GM18858 (cell line): ENCODE measurements at regions not wholly inside any gene's neighbourhood (a gene's known extent, or its start where the extent isn't known, plus 50 kb on each side); places are given as distances from the start of the nearest gene placed in this dataset.

Source experiments
- ATAC-seq: cut with Tn5 transposase; IDR thresholded peaks from one replicate; pipeline ENCODE4 v1.9.1; 2021; ENCODE audit not compliant: unreplicated experiment

DNA sequence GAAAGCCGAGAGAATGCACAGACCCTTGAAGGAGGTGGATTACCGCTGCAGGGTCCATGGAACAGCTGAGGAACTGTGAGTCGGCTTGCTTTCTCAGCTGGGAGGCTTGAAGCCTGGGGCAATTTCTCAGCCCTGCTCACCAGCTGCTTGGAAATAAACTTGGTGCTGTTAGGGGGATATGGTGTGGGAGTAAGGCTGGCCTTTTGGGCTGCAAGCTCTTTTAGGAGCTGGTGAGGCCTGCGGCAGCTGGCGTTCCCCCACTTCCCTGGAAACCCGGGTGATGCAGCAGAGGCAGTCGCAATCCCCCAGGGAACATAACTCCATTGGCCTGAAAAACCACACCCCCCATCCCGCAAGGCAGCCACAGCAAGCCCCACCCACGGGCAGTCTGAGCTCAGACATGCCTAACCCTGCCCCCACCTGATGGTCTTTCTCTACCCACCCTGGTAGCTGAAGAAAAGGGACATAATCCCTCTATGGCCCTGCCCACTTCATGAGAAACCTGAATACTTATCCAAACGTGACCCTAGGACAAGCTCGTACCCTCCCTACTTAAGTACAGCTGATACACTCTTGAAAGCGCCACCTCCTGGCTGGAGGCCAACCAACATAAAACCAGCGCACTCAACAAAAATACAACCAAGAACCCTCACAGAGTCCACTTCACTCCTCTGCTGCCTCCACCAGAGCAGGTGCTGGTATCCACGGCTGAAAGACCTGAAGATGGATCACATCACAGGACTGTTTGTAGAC is 1995.8 kb downstream of the NCAM2 start:
- no peak for ATAC-seq

DNA sequence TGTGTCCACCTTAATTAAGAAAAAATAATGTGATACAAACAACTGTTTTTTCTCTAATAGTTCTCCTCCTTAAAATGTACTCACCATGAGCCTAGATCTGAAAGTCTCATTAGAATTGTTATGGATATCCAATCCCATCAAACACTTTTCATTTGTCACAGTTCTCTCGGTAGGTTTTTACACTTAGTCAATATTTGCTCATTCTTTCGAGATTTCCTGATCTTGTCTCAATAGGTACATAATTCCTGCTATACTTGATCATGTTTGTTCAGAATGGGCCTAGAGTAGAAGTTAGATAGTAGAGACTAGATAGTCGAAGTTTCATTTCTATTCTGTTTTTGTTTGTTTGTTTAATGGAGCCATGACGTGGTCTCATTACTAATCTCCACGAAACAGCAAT is 2005.7 kb downstream of the NCAM2 start:
- ATAC-seq = no peak

DNA sequence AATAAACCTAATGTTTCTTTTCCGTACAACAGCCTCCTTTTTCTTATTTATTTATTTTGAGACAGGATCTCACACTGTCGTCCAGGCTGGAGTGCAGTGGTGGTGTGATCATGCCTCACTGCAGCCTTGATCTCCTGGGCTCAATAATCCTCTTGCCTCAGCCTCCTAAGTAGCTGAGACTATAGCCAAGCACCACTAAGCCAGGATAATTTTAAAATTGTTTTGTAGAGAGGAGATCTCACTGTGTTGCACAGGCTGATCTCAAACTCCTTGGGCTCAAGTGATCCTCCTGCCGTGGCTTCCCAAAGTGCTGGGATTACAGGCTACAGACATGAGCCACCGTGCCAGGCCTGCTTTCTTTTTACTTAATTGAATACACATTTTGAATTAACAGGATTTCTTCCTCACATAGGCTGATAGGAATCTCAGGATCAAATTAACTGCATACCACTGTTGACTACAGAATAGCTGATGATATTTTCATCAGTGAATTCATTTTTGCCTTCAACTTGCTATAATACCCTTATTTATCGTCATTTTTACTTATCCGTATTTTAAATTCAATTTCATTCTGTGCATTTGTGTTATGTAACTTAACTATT is 2010.5 kb downstream of the NCAM2 start:
- ATAC-seq = no peak

DNA sequence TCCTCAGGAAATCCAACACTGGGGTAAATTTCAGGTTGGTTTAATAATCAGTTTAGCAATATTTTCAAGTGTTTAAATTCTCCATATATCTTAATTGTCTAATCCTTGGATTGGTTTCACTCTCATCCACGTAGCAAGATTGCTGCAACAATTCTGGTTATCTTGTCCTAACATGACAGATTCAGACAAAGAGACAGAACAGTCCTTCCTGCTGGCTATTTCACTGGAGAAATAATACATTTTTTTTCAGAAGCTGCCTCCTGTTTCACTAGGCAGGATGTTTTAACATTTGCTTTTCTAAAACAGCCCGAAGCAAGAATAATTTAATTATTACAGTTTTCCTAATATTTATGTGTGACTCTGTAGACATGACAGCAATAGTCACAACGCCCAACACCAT is 2011.2 kb downstream of the NCAM2 start:
- no peak for ATAC-seq

DNA sequence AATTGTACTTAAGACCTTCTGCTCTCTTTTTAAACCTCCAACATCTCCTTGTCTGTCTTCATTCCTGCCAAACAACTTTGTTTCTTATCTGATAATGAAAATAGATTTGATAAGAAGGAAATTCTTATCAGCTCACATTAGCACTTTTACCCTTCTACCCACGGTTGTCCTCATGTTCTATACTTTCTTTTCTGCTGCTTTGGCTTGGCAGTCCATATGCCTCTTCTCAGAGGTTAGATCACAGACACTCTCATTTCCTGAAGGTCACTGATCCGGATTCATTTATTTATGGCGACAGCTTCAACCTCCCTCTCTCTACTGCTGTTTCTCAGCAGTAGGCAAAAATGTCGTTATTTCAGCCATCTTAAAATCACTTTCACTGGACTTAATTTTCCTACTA is 2015.8 kb downstream of the NCAM2 start:
- ATAC-seq = no peak

DNA sequence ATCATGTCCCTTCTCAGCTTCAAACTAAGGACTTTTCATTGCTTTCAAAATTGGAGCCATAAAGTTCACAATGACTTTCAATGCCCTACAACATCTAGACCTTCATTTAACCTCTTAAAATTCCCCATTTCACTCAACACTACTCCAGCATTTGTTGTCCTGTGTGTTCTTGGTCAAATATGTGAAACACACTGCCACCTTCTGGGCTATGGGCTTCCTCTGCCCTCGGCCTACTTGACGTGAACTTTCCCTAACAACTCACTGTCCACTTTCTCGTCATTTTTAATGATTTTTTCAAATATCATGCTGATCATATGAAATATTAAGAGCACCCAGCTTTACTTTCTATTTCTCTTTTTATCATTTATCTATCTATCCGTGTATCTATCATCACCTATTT is 2018.4 kb downstream of the NCAM2 start:
- no peak for ATAC-seq

DNA sequence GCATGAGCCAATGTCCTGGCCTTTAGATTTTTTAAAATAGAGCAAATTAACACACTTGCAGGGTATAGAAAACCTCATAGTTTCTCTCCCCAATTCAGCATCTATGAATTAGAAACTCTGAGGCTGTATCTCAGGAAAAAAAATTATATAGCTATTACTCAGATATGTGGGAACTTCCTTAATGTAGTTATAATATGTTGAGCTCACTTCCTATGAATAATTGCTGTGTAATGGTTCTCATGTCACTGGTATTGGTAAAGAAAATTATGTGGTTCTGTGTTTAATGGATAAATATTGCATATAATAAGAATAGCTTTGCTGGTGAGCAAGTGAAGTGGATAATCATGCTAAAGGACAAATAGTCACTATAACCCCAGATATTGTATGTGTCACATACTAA is 2019.8 kb downstream of the NCAM2 start:
- ATAC-seq = no peak

DNA sequence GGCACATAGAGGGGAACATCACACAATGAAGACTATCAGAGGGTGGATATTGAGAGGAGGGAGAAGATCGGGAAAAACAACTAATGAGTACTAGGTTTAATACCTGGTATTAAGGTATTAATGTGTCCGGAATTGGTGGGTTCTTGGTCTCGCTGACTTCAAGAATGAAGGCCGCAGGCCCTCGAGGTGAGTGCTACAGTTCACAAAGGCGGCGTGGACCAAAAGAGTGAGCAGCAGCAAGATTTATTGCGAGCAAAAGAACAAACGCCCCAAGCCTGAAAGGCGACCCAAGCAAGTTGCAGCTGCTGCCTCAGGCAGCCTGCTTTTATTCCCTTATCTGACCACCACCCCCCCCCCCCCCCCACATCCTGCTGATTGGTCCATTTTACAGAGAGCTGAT is 2022.8 kb downstream of the NCAM2 start:
- ATAC-seq = no peak

DNA sequence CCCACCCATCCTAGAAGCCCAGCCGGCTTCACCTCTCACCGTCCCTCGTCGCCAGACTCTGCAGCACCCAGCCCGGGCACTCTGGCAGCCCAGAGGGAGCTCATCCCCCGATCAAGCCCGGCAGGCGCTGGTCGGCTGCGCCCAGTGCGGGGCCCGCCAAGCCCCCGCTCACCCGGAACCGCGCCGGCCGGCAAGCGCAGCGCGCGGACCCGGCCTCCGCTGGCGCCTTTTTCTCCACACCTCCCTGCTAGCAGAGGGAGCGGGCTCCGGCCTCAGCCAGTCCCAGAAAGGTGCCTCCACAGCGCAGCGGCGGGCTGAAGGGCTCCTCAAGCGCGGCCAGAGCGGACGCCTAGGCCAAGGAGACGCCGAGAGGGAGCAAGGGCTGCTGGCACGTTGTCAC is 2023.3 kb downstream of the NCAM2 start:
- ATAC-seq = no peak

DNA sequence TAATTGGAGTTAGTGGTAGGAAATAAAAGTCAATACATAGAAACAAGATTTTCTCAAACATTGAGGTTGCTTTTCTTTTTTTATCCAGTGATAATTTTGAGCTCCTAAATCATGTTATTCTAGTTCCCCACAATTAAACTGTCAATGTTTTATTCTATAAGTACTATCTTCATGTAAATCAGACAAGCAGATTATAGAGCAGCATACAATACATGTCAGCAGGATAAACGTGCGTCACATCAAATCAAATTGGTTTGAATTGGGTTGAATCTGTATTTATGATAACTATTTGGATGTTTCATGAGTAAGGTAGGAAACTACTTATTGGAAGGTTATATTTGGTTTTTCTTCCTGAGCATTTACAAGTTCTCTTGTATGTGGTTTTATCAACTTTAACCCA is 2028.7 kb downstream of the NCAM2 start:
- ATAC-seq = no peak

DNA sequence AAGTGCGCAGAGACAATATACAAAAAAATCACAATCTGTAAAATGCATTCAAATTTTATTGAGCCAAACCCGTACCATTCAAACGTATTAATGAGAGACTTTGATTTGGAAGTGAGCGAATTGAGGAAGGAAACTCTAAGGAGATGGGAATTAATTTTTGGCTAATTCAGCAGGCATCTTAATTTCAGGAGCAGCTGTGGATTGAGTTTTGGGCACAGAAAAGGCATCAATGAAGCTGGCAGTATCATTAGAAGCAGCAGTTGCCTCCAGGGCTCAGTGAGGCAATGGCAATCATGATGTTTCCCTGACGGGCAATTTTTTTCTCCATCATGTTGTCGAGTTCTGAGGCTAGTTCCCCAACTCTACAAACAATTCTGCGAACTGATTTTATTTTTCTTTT is 2041.6 kb downstream of the NCAM2 start:
- no peak for ATAC-seq

DNA sequence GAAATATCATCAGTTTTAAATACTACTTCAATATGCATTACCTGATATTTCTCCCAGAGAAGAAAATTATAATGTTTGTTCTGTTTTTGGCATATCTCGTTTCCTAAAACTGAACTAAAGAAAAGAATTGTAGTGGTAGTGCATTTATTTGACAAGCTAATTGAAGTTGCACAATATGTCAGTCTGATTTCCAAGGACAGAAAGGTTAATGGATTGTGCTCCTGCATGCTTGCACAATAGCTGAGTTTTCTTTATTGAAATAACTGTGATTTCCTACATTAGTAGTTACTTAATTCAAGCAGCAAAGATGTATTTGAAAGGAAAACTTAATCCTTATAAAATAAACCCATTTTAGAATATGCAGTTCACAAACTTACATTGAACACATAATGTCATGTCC is 2047.7 kb downstream of the NCAM2 start:
- ATAC-seq = no peak

DNA sequence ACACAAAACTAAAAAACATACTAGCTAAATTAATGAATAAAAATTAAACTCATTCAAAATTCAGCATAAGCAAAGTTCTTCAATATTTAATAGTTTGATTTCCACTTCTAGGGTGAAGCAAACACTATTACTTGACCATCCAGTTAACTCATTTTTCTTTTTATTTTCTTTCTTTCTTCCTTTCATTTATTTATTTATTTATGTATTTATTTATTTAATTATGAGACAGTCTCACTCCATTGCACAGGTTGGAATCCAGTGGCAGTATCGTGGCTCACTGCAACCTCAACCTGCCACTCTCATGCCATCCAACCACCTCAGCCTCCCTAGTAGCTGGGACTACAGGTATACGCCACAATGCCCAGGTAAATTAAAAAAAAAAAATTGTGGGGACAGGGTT is 2069.5 kb downstream of the NCAM2 start:
- no peak for ATAC-seq

DNA sequence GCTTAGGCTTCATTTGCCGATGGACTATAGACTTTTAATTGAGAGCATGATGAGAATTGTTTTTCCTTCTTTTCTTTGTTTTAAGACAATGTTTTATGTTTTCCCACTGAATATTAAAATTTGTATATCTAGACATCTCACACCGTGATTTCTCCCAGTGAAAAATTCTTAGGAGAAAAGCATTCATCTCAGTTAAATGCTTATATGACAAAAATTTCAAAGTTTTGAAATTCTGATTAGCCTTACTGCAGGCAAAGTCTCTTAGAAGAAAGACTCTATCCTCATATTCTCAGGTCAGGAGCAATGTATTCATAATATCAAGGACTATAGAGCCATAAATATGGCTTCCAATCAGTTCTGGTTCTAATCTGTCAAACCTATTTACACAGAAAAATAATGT is 2085.0 kb downstream of the NCAM2 start:
- ATAC-seq = no peak

DNA sequence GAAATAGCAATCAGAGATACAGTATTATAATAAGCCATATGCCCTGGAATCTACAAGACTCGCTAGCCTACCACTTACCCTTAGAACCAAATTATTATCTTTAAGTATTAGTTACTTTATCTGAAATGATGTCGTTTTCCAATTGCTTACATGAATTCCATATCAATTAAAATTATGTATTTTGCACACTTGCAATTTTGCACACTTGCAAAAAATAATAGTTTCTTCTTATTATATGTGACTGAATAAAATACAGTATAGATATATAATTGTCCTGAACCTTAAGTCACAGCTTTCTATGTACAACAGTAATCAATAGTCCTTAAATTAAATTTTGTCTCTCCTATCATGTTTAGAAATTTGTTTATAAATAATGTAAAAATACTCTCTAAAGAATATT is 2095.1 kb downstream of the NCAM2 start:
- no peak for ATAC-seq

DNA sequence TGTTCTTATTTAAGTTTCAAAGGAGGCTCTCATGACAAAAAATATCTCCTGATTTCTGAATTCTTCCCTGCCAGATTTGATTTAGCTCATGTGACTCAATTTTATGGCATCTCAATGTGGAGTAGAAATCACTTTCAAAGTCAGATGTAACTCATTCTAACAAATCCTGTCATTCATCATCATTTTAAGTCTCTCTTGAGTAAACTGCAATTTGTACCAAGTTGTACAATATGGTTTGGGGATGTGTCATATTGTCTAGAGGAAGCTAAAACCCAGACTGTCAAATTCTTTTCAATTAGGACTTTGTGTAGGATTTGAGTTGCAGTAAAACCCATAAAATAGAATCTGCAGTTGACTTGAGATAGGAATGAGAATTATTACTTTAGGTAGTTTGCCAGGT is 2101.0 kb downstream of the NCAM2 start:
- ATAC-seq = no peak

DNA sequence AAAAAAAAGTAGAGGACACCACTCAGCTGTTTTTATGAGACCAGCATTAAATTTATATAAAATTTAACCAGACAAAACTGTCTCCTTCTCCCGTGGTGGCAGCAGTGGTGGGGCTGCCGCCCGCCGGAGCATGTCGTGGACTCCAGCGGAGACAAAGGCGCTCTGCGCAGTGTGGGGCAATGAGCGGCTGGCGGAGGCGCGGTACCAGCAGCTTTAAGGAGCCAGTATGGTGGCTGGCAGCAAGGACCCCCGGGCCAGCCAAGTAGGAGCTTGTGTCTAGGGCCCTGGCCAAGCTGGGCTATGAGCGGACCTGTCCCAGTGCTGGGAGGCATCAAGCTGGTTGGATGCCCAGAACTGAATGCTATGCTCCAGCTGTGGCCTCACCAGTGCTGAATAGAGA is 2102.9 kb downstream of the NCAM2 start:
- ATAC-seq = no peak

DNA sequence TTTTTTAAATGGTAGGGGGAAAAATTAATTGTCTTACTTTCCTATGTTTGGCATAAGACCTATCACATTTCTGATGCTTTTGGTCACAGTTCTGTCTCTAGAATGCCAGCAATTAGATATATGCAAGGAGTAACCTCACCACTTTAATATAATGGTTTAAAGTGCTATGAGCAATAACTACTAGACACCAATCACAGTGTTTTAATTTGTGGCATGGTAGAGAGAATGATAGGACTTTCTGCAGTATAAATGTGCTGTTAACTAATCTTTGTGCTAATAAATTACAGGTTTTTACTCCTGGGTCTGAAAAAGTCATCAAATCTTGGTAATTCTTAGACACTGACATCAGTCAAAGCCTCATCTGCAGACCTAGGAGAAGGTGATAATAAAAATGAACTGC is 2110.3 kb downstream of the NCAM2 start:
- ATAC-seq = no peak

DNA sequence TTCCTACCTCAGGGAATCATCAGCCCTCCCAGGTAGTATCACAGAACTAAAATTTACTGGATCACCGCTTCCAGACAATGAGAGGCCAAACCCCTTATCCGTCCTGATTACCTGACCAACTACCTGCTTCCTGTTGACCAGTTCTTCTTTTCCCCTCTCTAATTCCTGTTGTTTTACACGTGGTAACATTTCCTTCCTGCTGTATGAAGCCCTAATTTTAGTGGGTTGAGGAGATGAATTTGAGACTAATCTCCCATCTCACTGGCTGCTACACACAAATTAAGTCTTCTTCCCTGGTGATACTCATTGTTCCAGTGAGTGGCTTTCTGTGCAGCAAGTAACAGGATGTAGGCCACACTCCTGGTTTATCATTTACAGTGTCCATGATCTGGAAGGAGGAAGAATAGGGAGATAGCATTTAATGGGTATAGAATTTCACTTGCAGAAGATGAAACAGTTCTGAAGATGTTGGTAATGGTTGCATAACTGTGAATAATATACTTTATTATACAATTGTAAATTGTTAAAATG is 2112.9 kb downstream of the NCAM2 start:
- no peak for ATAC-seq

DNA sequence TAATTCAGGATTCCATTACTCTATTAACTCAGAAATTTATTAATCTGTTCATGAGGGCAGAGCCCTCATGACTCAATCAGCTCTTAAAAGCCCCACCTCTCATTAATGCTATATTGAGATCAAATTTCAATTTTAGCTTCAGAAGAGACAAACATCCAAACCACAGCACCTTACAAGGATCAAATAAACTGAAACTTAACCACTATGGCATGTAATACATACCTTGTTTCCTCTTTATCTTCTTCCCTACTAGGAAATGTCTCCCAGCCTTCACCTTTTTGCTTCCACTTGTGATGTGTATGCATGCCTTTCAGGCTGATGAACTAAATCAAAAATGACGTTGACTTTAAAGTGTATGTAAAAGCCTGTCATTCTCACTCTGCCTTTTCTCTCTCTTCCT is 2121.3 kb downstream of the NCAM2 start:
- no peak for ATAC-seq

DNA sequence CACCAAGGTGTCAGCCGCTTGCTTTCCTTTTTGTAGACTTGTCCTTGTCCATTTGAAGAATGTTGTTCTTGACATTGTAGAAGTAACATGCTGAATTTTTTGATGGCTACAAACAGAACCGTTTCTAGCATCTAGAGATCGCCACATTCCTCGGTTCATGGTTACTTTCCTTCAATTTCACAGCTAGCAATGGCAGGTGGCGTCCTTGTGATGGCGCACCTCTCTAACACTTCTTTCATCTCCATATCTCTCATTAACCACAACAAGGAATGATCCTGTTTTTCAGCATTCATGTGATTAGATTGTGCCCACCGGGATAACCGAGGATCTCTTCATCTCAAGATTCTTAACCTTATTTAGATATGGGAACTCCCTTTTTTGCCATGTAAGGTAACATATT is 2129.8 kb downstream of the NCAM2 start:
- no peak for ATAC-seq

DNA sequence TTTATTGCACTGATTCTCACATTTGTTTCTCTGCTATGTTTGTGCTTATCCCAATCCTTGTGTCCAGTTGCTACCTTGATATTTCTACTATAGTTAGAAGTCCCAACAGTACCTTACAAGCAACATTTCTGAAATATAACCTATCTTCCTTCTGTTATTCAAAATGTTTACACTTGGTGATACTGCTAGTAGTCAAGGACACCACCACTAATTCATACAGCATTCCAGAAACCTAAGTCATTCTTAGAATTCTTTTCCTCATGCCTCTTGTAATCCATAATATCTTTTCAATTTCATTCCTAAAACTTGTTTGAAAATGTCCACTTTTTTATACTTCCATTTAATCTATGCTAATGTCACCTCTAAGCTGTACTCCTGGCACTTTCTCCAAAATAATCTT is 2132.1 kb downstream of the NCAM2 start:
- no peak for ATAC-seq

DNA sequence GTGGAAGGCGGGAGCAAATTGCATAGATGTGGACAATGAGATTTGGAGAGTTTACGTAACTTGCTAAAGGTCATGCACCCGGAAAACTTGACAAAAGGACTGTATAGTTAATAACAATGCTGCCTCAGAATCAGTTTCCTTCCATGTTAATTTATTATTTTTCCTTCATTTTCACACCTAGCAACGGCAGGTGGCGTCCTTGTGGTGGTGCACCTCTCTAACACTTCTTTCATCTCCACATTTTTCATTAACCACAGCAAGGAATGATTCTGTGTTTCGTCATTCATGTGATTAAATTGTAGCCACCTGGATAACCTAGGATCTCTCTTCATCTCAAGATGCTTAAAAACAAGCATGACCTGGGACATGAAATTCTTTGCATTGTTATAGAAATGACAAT is 2133.0 kb downstream of the NCAM2 start:
- no peak for ATAC-seq
